WTC11 (cell line): ENCODE measurements at regions not wholly inside any gene's neighbourhood (a gene's known extent, or its start where the extent isn't known, plus 50 kb on each side); places are given as distances from the start of the nearest gene placed in this dataset.

ENCODE experiments used
- ATAC-seq: fragments of 200-7000 bp; cut with Tn5 transposase; 2 replicates; pipeline ENCODE4 v1.10.0; 2021; ENCODE audit warnings: mild to moderate bottlenecking, moderate library complexity
- CTCF ChIA-PET: fragments of 300-600 bp; sonication (Branson Sonifier 250); formaldehyde crosslinking; loops from one replicate; lab custom pipeline; 2021; ENCODE audit warnings: antibody characterized with exemption; lab: Charles Lee
- POLR2A ChIA-PET: fragments of 350-600 bp; sonication (Branson Sonifier 250); formaldehyde crosslinking; loops from one replicate; lab custom pipeline; 2021; ENCODE audit warnings: antibody characterized with exemption; lab: Charles Lee
- DNase-seq: peaks from one replicate; pipeline ENCODE4 v3.0.0; 2021; ENCODE audit warnings: low spot score
- H3K27ac Mint-ChIP-seq: 2 replicates; pipeline ENCODE4 v1.8.0; 2021; ENCODE audit warnings: mixed read lengths
- H3K27me3 Mint-ChIP-seq: 2 replicates; pipeline ENCODE4 v1.8.0; 2021; ENCODE audit warnings: low read depth, mild to moderate bottlenecking, moderate library complexity, mixed read lengths
- H3K36me3 Mint-ChIP-seq: 2 replicates; pipeline ENCODE4 v1.8.0; 2021; ENCODE audit warnings: mixed read lengths
- H3K4me1 Mint-ChIP-seq: 2 replicates; pipeline ENCODE4 v1.8.0; 2022; ENCODE audit warnings: mixed read lengths
- H3K4me3 Mint-ChIP-seq: 2 replicates; pipeline ENCODE4 v1.8.0; 2021; ENCODE audit warnings: mild to moderate bottlenecking, moderate library complexity, mixed read lengths
- H3K9me3 Mint-ChIP-seq: 2 replicates; pipeline ENCODE4 v1.8.0; 2021; ENCODE audit warnings: mixed read lengths
- ARID4B ChIP-seq: sonication (generic); formaldehyde crosslinking; IDR thresholded peaks from 2 replicates; pipeline ENCODE4 v1.8.0; 2023; ENCODE audit warnings: missing genetic modification reagents, mild to moderate bottlenecking, borderline replicate concordance
- CDX4 ChIP-seq: fragments of 250-450 bp; sonication (Bioruptor Pico); IDR thresholded peaks from 2 replicates; pipeline ENCODE4 v1.9.0; 2021; ENCODE audit warnings: moderate library complexity, mild to moderate bottlenecking, inconsistent platforms, borderline replicate concordance
- CTCF ChIP-seq: fragments of 200-600 bp; IDR thresholded peaks from 2 replicates; pipeline ENCODE4 v1.8.0; 2022; ENCODE audit warnings: antibody characterized with exemption
- RELA ChIP-seq: sonication (generic); formaldehyde crosslinking; IDR thresholded peaks from 2 replicates; pipeline ENCODE4 v1.8.1; 2022; ENCODE audit warnings: missing genetic modification reagents, mild to moderate bottlenecking, borderline replicate concordance
- SOX15 ChIP-seq: fragments of 250-450 bp; sonication (Bioruptor Pico); IDR thresholded peaks from 2 replicates; pipeline ENCODE4 v1.9.0; 2021; ENCODE audit warnings: mild to moderate bottlenecking
- USF1 ChIP-seq: sonication (generic); formaldehyde crosslinking; IDR thresholded peaks from 2 replicates; pipeline ENCODE4 v1.8.0; 2022; ENCODE audit warnings: mild to moderate bottlenecking, missing genetic modification reagents
- ZMAT4 ChIP-seq: fragments of 250-450 bp; sonication (Bioruptor Pico); IDR thresholded peaks from 2 replicates; pipeline ENCODE4 v1.9.0; 2021; ENCODE audit warnings: mild to moderate bottlenecking
- ZNF219 ChIP-seq: sonication (generic); formaldehyde crosslinking; IDR thresholded peaks from 2 replicates; pipeline ENCODE4 v1.8.0; 2023; ENCODE audit warnings: missing genetic modification reagents, mild to moderate bottlenecking, borderline replicate concordance
- ZNF423 ChIP-seq: fragments of 250-450 bp; sonication (Bioruptor Pico); IDR thresholded peaks from 2 replicates; pipeline ENCODE4 v2.1.2; 2022; ENCODE audit warnings: mild to moderate bottlenecking, moderate library complexity
- ZNF425 ChIP-seq: fragments of 250-450 bp; sonication (Bioruptor Pico); conservative IDR thresholded peaks from 2 replicates; pipeline ENCODE4 v1.9.0; 2021; ENCODE audit warnings: mild to moderate bottlenecking

- no peak for TF ChIP-seq ZNF425 (CRISPR knock-in tag)
- TF ChIP-seq CTCF, result no peak
- TF ChIP-seq ZNF219 (CRISPR knock-in tag), result no peak
- no peak for TF ChIP-seq ZNF423 (CRISPR knock-in tag)
- TF ChIP-seq ZMAT4 (CRISPR knock-in tag), result no peak
- no peak for TF ChIP-seq USF1 (CRISPR knock-in tag)
These were observed 293.6 kb downstream of the ARHGAP12 start (continued) for GRCh38 chr10:31635009-31635408.

GRCh38 chr10:31630861-31631567 lies 297.6 kb downstream of the ARHGAP12 start:
- POLR2A ChIA-PET, result no interaction called here

More at GRCh38 chr10:31630861-31631567, 297.6 kb downstream of the ARHGAP12 start:
- CTCF ChIA-PET, result no interaction called here
- no peak for TF ChIP-seq ARID4B (CRISPR knock-in tag)
- no peak for TF ChIP-seq SOX15
- TF ChIP-seq RELA (CRISPR knock-in tag), result no peak
- TF ChIP-seq CDX4 (CRISPR knock-in tag), result no peak
- TF ChIP-seq ZNF423 (CRISPR knock-in tag), result no peak
- DNase-seq (no peak), ATAC-seq (no peak)
- H3K27me3 Mint-ChIP-seq, result peaks cover 3% of the 10 kb centered on the region; the same call in 1 of the 2 replicates
- H3K27ac Mint-ChIP-seq, result no peak overlapping the region
- H3K4me1 Mint-ChIP-seq, result no peaks in the 10 kb centered on the region
- H3K36me3 Mint-ChIP-seq, result peaks cover 17% of the 10 kb centered on the region
- H3K4me3 Mint-ChIP-seq, result no peak overlapping the region
- H3K9me3 Mint-ChIP-seq, result peaks cover 68% of the 10 kb centered on the region
